ENCODE measurements at regions not wholly inside any gene's neighbourhood (a gene's known extent, or its start where the extent isn't known, plus 50 kb on each side); places are given as distances from the start of the nearest gene placed in this dataset.

DNA sequence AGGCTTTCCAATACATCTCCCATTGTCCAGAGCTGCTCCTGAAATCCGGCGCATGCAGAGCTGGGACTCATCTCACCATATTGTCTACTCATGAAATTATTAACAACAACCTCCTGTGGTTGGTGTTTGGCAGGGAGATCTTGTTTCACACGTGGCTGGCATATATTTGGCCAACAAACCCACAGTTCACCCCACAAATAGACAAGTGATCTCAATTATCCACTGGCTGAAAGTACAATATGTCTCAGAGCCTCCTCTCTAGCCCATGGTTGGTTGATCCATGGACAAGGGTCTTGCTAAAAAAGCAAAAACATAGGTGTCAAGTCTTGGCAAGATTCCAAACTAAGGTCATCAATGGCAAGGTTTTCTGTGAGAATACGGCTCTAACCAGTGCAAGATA is 386.9 kb downstream of the ETS1 start:
- H3K4me3 Mint-ChIP-seq (ENCODE audit: low read depth) = no peak overlapping the region
- H3K9me3 Mint-ChIP-seq = no peaks in the 10 kb centered on the region
- H3K36me3 Mint-ChIP-seq (ENCODE audit: low read depth) = no peaks in the 10 kb centered on the region
- H3K27me3 Mint-ChIP-seq (ENCODE audit: low read depth) = no peaks in the 10 kb centered on the region
- no peak for DNase-seq (ENCODE audit: low spot score)
- H3K27ac Mint-ChIP-seq = no peak overlapping the region
- H3K4me1 Mint-ChIP-seq (ENCODE audit: low read depth) = peaks cover 40% of the 10 kb centered on the region
- intact Hi-C loops (cut with micrococcal nuclease) = loop anchor here (2.0 kb wide), 1 partner anchor 18 kb away; no protein-coding TSS in a partner anchor

GRCh38 chr11:128198216-128198772 is 389.1 kb downstream of the ETS1 start:
- Mint-ChIP-seq H3K4me1 (ENCODE audit: low read depth) (peaks cover 56% of the 10 kb centered on the region), H3K4me3 (ENCODE audit: low read depth) (no peak overlapping the region), H3K9me3 (no peaks in the 10 kb centered on the region), H3K27ac (no peak overlapping the region), H3K27me3 (ENCODE audit: low read depth) (peaks cover 1% of the 10 kb centered on the region), H3K36me3 (ENCODE audit: low read depth) (no peaks in the 10 kb centered on the region)
- no peak for DNase-seq (ENCODE audit: low spot score)
- intact Hi-C loops (cut with micrococcal nuclease) = no loop called here

DNA sequence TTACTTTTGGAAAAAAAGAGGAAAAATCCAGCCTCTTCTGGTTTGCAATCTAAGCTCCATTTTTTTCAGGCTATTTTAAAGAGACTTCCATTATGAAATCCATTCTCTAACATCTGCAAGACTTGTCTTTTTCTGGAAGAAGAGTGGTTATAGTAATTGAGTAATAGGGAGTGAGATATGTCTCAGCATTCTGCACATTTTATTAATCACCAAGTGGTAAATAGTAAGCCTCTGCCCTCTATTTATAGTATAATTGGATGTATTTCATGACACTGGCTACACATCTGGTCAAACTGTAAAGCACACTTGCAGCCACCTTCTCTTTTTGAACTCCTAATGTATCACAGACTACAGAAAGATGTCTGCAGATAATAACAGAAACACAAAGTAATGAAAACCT is 391.1 kb downstream of the ETS1 start:
- H3K4me3 Mint-ChIP-seq (ENCODE audit: low read depth) = no peak overlapping the region
- no peaks in the 10 kb centered on the region for H3K9me3 Mint-ChIP-seq
- intact Hi-C loops (cut with micrococcal nuclease) = no loop called here
- no peak overlapping the region for H3K27ac Mint-ChIP-seq
- peaks cover 1% of the 10 kb centered on the region for H3K27me3 Mint-ChIP-seq (ENCODE audit: low read depth)
- no peaks in the 10 kb centered on the region for H3K36me3 Mint-ChIP-seq (ENCODE audit: low read depth)
- H3K4me1 Mint-ChIP-seq (ENCODE audit: low read depth) = peaks cover 46% of the 10 kb centered on the region
- no peak for DNase-seq (ENCODE audit: low spot score)

DNA sequence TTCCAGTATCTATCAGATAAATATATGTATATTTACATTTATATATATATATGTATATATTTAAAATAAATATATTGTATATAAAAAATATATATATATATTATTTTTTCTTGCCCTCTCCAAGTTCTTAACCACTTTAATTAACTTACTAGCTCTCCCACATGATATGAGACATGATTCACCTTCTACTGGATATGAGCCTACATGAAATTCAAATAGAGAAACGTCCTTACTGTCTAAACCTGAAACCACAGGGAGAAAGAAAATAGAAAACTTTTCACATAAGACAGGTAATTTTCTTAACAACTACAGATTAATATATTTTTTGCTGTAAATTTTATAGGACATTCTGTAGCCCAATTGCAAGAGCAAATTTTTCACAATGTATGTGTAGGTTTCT is 391.6 kb downstream of the ETS1 start:
- Mint-ChIP-seq H3K9me3 (no peaks in the 10 kb centered on the region), H3K4me1 (ENCODE audit: low read depth) (peaks cover 42% of the 10 kb centered on the region), H3K4me3 (ENCODE audit: low read depth) (no peak overlapping the region), H3K27ac (peak overlapping the region; percentile 15), H3K27me3 (ENCODE audit: low read depth) (peaks cover 1% of the 10 kb centered on the region), H3K36me3 (ENCODE audit: low read depth) (no peaks in the 10 kb centered on the region)
- intact Hi-C loops (cut with micrococcal nuclease) = loop anchor here (1.0 kb wide), 2 partner anchors 32 to 94 kb away; no protein-coding TSS in a partner anchor
- no peak for DNase-seq (ENCODE audit: low spot score)

DNA sequence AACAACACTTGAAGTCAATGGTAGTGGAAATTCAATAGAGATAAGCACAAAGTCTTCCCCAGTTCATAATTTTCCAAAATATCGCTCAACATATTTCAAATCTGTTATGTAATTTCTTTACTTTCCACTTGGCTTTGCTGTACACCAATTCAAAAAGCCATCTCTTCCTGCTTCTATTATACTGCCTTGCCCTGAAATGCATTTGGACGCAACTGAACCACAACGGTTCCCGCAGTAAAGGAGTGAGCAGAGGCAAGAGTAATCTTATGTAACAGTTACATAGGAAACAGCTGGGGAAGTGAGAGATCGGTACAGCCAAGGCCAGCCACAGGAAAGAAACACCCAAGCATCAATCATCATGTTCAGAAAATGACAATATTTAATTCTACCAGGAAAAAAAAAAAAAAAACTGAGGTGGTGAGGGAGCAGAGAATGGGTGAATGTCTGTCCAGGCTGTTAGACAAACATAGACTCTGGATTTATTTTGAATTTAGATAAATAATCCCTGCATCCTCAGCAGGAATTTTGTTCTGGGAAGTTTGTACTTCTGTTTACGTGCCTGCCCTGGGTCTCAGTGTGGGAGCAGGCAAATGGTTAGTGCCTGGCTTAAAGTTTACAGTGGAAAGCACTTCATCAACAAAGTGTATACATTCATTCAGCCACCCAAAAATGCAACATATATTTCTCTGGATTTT is 392.2 kb downstream of the ETS1 start:
- no peak overlapping the region for H3K4me3 Mint-ChIP-seq (ENCODE audit: low read depth)
- H3K27me3 Mint-ChIP-seq (ENCODE audit: low read depth) = peaks cover 1% of the 10 kb centered on the region
- H3K4me1 Mint-ChIP-seq (ENCODE audit: low read depth) = peaks cover 42% of the 10 kb centered on the region
- no peaks in the 10 kb centered on the region for H3K36me3 Mint-ChIP-seq (ENCODE audit: low read depth)
- no peaks in the 10 kb centered on the region for H3K9me3 Mint-ChIP-seq
- peak; percentile 26 for DNase-seq (ENCODE audit: low spot score)
- intact Hi-C loops (cut with micrococcal nuclease) = loop anchor here (1.0 kb wide), 2 partner anchors 32 to 94 kb away; no protein-coding TSS in a partner anchor
- peak overlapping the region; percentile 29 for H3K27ac Mint-ChIP-seq

DNA sequence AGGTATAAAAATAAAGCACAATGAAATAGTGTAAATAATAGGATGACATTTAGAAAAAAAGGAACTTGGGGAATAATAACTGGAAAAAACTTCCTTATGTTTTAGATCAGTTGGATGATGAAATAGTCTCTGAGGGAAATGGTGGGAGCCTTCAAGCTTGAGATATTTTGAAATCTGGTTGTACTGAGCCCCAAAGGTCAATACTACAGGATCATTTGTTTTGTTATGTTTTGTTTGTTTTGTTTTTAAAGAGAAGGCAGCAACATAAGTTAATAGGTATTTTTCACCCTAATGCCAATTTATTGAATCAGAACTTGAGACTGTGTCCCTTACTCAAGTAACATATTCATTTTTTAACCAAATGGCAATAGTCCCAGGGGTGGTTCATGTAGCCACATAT is 393.1 kb downstream of the ETS1 start:
- Mint-ChIP-seq H3K9me3 (no peaks in the 10 kb centered on the region), H3K27me3 (ENCODE audit: low read depth) (peaks cover 1% of the 10 kb centered on the region), H3K4me3 (ENCODE audit: low read depth) (no peak overlapping the region), H3K4me1 (ENCODE audit: low read depth) (peaks cover 44% of the 10 kb centered on the region), H3K27ac (no peak overlapping the region), H3K36me3 (ENCODE audit: low read depth) (no peaks in the 10 kb centered on the region)
- DNase-seq (ENCODE audit: low spot score) = no peak
- intact Hi-C loops (cut with micrococcal nuclease) = no loop called here

- Mint-ChIP-seq H3K9me3 (no peaks in the 10 kb centered on the region), H3K27ac (peak overlapping the region; percentile 54), H3K4me3 (ENCODE audit: low read depth) (no peak overlapping the region), H3K4me1 (ENCODE audit: low read depth) (peaks cover 44% of the 10 kb centered on the region), H3K36me3 (ENCODE audit: low read depth) (no peaks in the 10 kb centered on the region), H3K27me3 (ENCODE audit: low read depth) (peaks cover 1% of the 10 kb centered on the region)
- no peak for DNase-seq (ENCODE audit: low spot score)
- intact Hi-C loops (cut with micrococcal nuclease) = loop anchor here (1.0 kb wide), 2 partner anchors 11 to 39 kb away; no protein-coding TSS in a partner anchor
Measured at GRCh38 chr11:128193615-128194014, 393.7 kb downstream of the ETS1 start.

DNA sequence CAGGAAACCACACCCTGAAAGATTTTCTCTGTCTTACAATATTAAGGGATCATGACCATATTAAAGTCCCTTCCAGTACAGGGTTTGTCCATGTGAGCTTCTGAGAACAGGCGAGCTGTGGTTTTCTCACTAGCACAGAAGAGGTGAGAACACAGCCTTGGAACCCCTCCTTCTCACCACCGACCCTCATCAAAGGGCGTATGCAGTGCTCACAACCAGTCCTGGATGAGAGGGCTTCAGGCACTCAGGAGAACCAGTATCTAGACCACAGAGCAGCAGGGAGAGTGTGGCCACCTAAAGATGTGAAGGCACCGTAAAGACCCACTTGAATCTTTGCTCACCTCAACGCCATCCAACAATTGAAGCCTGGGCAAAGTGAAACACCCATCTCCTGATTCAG is 397.0 kb downstream of the ETS1 start:
- intact Hi-C loops (cut with micrococcal nuclease) = no loop called here
- H3K27ac Mint-ChIP-seq = no peak overlapping the region
- peaks cover 19% of the 10 kb centered on the region for H3K9me3 Mint-ChIP-seq
- DNase-seq (ENCODE audit: low spot score) = no peak
- peaks cover 1% of the 10 kb centered on the region for H3K27me3 Mint-ChIP-seq (ENCODE audit: low read depth)
- no peak overlapping the region for H3K4me3 Mint-ChIP-seq (ENCODE audit: low read depth)
- H3K36me3 Mint-ChIP-seq (ENCODE audit: low read depth) = peaks cover 10% of the 10 kb centered on the region
- peaks cover 36% of the 10 kb centered on the region for H3K4me1 Mint-ChIP-seq (ENCODE audit: low read depth)

DNA sequence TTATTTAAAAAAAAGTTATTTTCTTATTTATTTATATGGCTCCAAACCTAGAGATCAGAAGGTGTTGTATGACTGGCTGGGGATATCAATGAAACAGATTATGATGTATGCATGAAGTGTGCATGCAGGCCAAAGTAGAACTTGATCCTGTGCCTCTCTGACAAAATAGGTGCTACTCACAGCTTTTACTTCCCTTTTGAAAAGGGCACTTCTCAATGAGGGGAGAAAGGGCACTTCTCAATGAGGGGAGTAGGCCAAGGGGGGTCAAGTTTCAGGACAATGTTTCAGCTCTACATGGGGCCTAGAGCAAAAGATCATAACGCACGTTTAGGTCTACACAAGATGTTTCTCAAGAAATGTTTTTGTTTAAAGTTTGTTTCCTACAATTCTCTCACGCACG is 397.5 kb downstream of the ETS1 start:
- H3K27ac Mint-ChIP-seq = no peak overlapping the region
- DNase-seq (ENCODE audit: low spot score) = no peak
- peaks cover 33% of the 10 kb centered on the region for H3K4me1 Mint-ChIP-seq (ENCODE audit: low read depth)
- H3K4me3 Mint-ChIP-seq (ENCODE audit: low read depth) = no peak overlapping the region
- peaks cover 24% of the 10 kb centered on the region for H3K9me3 Mint-ChIP-seq
- H3K27me3 Mint-ChIP-seq (ENCODE audit: low read depth) = peaks cover 1% of the 10 kb centered on the region
- H3K36me3 Mint-ChIP-seq (ENCODE audit: low read depth) = peaks cover 15% of the 10 kb centered on the region
- intact Hi-C loops (cut with micrococcal nuclease) = no loop called here

DNA sequence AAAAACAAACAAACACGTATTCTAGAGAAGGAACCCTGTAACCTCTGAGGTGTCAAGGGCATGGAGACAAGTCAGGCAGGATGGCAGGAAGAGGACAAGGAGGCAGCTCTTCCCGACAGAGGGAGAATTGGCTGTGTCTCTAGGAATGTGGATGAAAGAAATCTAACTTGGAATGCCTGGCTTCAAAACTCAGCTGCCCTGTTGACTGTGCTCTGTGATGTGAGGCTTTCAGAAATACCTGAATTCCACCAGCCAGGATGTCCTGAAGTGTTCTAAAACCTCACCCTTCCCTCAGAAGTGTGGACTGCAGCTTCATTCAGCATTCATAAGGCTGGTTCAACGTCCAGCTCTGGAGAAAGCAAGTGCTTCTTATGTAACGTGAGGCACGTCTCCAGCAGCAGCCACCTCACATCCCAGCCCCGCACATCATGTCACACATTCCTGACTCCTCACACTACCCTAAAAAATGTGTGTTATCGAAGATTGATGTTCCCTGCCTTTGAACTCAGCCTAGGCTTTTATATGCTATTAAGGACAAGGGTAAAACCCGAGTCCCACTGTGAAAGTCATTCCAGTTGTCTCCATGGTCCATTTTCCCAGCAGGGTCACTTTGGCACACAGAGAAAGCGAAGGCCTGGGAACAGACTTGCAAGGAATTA is 398.9 kb downstream of the ETS1 start:
- Mint-ChIP-seq H3K4me3 (ENCODE audit: low read depth) (no peak overlapping the region), H3K9me3 (peaks cover 34% of the 10 kb centered on the region), H3K27me3 (ENCODE audit: low read depth) (no peaks in the 10 kb centered on the region), H3K4me1 (ENCODE audit: low read depth) (peaks cover 29% of the 10 kb centered on the region), H3K36me3 (ENCODE audit: low read depth) (peaks cover 28% of the 10 kb centered on the region), H3K27ac (no peak overlapping the region)
- intact Hi-C loops (cut with micrococcal nuclease) = no loop called here
- no peak for DNase-seq (ENCODE audit: low spot score)

- no peaks in the 10 kb centered on the region for H3K27me3 Mint-ChIP-seq (ENCODE audit: low read depth)
- H3K27ac Mint-ChIP-seq = no peak overlapping the region
- no peak for DNase-seq (ENCODE audit: low spot score)
Measured at GRCh38 chr11:128187835-128188234, 399.5 kb downstream of the ETS1 start.

GRCh38 chr11:128187377-128187776 is 400.0 kb downstream of the ETS1 start:
- no peaks in the 10 kb centered on the region for H3K27me3 Mint-ChIP-seq (ENCODE audit: low read depth)
- H3K27ac Mint-ChIP-seq = peak overlapping the region; percentile 9
- intact Hi-C loops (cut with micrococcal nuclease) = no loop called here

More at GRCh38 chr11:128187835-128188234, 399.5 kb downstream of the ETS1 start:
- intact Hi-C loops (cut with micrococcal nuclease) = no loop called here
- Mint-ChIP-seq H3K36me3 (ENCODE audit: low read depth) (peaks cover 32% of the 10 kb centered on the region), H3K4me3 (ENCODE audit: low read depth) (no peak overlapping the region), H3K4me1 (ENCODE audit: low read depth) (peaks cover 33% of the 10 kb centered on the region), H3K9me3 (peaks cover 34% of the 10 kb centered on the region)

DNA sequence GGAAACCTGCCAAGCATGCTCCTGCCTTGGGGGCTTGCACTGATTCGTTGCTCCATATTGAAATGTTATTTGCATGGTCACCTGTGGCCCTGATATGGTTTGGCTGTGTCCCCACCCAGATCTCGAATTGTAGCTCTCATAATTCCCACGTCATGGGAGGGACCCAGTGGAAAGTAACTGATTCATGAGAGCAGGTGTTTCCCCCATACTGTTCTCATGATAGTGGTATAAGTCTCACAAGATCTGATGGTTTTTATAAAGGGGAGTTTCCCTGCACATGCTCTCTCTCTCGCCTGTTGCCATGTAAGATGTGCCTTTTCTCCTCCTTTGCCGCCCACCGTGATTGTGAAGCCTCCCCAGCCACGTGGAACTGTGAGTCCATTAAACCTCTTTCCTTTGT is 402.4 kb downstream of the ETS1 start:
- H3K27me3 Mint-ChIP-seq (ENCODE audit: low read depth) = no peaks in the 10 kb centered on the region
- intact Hi-C loops (cut with micrococcal nuclease) = loop anchor here (5.0 kb wide), 3 partner anchors 142 to 337 kb away; no protein-coding TSS in a partner anchor
- H3K4me1 Mint-ChIP-seq (ENCODE audit: low read depth) = peaks cover 46% of the 10 kb centered on the region
- peak overlapping the region; percentile 67 for H3K27ac Mint-ChIP-seq
- no peak for DNase-seq (ENCODE audit: low spot score)
- H3K9me3 Mint-ChIP-seq = peaks cover 34% of the 10 kb centered on the region
- no peak overlapping the region for H3K4me3 Mint-ChIP-seq (ENCODE audit: low read depth)
- peaks cover 32% of the 10 kb centered on the region for H3K36me3 Mint-ChIP-seq (ENCODE audit: low read depth)

More at GRCh38 chr11:128187377-128187776, 400.0 kb downstream of the ETS1 start:
- Mint-ChIP-seq H3K4me3 (ENCODE audit: low read depth) (no peak overlapping the region), H3K36me3 (ENCODE audit: low read depth) (peaks cover 32% of the 10 kb centered on the region), H3K9me3 (peaks cover 34% of the 10 kb centered on the region), H3K4me1 (ENCODE audit: low read depth) (peaks cover 36% of the 10 kb centered on the region)
- DNase-seq (ENCODE audit: low spot score) = no peak
